ENCODE measurements at regions not wholly inside any gene's neighbourhood (a gene's known extent, or its start where the extent isn't known, plus 50 kb on each side); places are given as distances from the start of the nearest gene placed in this dataset.

DNA sequence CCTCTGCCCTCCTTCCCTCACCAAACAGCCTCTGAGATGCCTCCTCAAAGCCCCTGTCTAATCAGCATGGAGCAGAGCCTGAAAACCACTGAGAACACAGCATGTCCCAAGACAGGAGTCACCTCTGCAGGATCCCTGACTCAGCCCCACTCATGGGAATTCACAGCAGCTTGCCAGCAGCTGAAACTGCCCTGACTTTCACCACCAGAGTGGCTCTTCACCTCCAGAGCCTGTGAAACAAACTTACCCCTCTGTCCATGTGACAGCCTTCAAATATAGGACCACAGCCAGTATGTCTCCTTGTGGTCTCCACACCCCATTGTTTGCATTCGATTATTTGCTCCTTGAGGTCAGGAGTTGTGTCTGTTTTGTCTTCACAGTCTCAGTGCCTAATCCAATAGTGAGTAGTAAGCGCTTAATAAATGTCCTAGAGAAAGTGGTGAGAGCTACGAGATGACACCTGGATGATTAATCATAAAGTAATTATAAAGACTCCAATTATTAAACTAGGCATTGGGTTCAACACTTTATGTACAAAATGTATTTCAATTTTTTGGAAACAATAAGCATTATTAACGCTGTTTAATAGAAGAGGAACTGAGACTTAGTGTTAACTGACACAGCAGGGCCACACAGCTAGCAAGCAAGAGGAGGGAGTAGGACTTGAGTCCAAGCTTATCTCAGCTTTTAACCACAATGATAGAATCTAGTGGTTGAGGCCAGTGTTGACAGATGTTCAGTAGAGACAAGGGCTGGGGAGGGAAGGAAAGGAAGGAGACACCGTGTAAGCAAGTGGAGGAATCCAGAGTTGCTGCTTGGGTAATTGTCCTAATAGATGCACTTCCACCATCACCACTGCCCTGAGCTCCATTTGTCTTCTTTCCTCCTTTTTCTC lies 358.7 kb upstream of the TNP1 start:
- DNase-seq, result no peak

DNA sequence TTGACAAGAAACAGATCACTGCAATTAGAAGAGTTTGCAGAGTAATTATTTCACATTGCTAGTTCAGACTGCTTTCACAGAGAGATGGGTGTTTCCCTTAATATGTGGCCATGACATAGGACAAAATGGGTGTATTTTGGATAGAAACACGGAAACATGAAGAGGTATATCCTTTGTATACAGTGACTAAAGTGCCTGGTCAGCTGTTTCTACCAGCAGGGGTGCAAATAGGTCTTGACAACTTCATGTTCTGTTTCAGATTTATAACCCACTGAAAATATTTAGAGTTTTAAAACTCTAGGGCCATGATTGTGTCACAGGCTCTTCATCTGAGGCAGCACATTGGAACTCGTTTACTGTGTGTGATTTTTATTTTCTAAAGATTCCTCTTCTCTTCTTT lies 357.1 kb upstream of the TNP1 start:
- DNase-seq, result no peak

DNA sequence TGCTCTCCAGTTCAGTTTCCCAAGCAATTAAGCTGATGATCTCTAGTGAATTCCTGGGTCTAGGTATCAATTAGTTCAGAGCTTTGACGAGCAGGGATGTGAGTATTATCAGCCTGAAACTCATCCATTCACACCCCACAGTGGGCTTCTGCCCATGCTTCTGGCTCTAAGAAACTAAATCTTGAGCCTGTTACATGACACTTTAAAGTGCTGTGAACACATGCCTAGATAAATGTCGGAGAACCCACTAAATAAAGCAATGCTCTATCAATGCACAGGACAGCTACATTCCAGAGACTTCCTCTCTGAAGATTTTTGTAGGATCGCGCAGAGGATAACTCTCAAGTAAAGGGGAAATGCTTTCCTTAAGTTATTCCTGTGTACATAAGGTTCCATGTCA lies 356.5 kb upstream of the TNP1 start:
- no peak for DNase-seq

GRCh38 chr2:217215877-217216276 lies 356.0 kb upstream of the TNP1 start:
- no peak for DNase-seq

- no peak for DNase-seq
These were observed 349.0 kb upstream of the TNP1 start for GRCh38 chr2:217208867-217209266.

DNA sequence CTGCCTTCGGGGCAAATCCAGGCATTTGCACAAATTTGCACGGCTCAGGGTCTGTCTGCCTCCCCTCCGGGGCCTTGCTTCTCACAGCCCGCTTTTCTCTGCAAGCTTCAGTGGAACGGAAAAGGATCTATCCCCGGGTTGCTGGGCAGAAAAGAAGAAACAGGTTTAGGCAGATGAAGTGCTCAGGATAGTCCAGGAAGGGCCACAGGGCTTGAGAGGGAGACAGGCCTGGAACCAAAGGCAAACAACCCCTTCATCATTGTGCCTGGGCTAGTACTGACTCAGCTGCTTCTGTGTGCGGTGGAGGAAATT lies 347.8 kb upstream of the TNP1 start:
- DNase-seq, result no peak

DNA sequence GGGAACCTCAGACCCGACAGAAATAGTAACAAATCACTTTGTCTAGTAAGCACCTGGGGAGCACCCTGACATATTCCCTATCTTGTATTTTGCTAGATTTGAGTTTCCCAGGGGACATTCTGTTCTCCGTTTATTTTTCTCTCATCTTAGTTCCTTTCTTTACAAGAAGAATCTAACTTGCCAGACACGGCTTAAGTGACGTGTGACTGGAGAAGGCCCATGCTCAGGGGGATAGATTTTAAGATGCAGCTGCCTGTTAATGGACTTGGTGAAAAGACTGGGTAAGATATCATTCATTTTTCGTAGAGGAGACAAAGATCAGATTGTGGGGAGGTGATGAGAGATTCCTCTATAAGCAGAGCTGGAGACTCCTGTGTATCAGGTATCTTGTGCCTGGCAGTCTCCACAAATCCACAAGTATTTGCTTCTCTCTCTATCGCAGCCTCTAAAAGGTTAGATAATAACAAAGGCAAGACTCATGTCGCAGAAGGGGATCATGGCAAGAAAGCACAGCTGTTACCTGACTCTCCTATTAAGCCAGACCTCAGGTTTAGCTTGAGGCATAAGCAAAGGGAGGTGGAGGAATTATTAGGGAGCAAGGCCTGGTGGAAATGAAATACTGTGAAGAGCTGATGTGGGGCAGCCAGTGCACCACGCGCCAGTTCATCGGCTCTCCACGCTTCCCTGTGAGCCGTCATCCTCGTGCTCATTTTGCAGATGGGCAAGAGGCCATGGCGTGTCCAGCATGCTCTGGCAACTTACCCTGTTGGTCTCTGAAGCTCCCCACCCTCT lies 347.2 kb upstream of the TNP1 start:
- DNase-seq, result no peak

- DNase-seq, result no peak
These were observed 346.3 kb upstream of the TNP1 start for GRCh38 chr2:217206016-217206725.

DNA sequence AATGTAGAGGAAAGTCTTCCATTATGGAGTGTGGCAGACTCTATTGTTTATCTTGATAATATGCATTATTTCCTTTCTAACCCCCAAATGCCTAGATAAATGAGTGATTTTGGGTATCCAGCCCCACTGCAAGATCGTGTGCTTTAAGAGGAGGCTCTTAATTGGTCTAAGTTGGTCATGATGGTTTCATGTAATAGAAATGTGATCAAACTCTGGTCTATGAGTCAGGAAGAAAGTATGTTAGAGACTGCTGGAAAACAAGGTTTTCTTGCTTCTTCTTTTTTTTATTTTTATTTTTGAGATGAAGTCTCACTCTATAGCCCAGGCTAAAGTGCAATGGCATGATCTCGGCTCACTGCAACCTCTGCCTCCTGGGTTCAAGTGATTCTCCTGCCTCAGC lies 344.5 kb upstream of the TNP1 start:
- DNase-seq, result no peak

- no peak for DNase-seq
These were observed 343.2 kb upstream of the TNP1 start for GRCh38 chr2:217203086-217203485.

DNA sequence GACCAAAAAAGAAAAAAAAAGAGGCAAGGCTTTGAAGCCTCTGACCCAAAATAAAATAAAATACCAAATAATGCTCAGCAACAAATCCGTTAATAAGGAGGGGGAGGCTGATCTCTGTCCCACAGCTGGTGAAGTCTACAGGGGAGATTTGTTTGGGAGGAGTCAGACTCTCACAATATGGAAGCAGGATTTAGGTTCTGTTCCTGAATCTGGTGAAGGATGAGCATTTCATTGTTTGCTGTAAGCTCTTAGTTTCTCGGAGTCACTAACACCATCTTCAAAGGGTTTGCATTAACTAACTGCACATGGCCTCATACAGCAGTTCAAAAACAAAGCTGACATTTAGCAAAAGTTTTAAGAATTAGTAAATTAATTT lies 339.4 kb upstream of the TNP1 start:
- DNase-seq, result no peak

GRCh38 chr2:217195658-217196446 lies 336.0 kb upstream of the TNP1 start:
- no peak for DNase-seq

DNA sequence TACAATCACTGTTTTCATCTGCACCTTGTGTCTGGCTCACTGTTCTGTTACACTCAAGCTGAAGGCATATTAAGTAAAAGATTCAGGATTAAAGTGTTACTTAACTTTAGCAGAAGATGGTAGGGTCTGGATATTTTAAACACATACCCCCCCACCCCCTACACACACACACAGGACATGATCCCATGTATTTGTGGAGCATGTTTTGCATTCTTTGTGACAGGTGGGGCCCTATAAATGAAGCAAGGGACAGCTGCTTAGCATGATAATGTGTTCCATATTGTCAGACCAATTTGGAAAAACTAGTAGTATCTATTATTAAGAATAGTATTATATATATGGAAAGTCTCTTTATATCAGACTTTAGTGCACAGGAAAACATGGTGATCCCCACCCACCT lies 335.2 kb upstream of the TNP1 start:
- DNase-seq, result no peak

DNA sequence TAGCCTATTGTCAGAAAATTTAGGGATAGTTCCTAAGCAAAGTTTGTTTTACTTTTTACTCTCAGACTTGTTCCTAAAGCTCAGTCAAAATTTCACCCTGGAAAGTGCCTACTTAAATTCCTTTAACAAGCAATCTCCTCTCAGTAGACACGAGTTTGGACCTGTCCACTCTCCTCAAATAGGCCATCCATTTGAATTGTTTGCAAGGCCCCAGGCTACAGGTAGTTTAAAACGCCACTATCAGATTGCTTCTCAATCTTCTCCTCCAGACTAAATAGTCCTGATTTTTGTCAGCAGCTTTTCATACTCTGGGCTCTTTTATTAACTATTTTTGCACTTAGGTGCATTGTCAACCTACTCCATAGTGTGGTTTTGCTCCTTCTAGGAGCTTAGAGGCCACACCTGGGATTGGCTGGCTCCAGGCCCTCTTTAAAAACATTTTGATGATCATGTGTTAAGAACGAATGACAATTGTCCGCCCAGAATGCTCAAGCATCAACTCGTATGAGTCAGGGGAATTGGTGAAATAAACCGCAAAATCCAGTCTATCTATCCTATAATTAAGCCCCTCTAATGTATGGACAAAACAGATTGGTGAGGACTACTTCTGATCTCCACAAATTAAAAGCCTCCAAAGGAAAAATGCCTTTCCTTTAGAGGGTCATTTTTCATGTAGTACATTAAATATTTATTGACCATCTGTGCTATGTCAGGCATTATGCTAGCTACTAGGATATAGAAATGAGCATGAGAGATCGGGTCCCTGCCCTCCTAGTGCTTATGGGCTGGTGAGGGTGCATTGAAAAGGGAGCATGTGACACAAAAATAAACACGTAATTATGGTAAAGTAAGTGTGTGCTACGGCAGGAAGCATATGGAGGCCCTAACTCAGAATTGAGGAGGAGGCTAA lies 333.8 kb upstream of the TNP1 start:
- DNase-seq, result no peak

DNA sequence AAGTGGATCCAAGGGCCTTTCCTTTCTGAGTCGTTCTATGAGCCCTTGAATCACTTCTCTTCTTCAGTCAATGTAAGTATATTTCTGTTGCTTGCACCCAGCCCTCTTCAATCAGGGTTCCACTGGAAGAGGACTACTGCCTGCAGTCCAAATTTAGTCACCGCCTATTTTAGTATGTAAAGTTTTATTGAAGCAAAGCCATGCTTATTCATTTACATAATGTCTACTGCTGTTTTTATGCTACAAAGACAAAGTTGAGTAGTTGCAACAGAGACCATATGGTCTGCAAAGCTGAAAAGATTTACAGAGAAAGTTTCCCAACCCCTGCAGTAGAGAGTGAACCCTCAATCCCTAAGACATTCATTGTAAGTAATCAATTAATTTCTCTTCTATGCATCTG lies 332.5 kb upstream of the TNP1 start:
- no peak for DNase-seq

DNA sequence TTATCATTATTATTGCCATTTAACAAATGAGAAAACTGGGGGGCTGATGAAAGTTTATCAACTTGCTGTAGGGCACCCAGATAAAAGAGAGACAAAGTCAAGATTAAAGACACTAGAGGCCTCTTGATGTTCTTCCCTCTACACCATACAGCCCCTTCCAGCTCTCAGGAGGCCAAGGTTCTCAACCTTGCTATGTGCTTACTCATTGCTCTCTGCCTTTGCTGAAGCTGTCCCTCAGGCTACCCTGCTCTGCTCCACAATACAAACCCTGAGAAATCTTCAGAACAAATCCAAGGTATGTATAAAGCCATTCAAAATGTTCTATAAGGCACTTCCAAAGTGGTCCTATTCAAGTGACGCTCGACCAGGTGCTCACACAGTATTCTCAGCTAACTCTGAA lies 329.9 kb upstream of the TNP1 start:
- DNase-seq, result no peak

DNA sequence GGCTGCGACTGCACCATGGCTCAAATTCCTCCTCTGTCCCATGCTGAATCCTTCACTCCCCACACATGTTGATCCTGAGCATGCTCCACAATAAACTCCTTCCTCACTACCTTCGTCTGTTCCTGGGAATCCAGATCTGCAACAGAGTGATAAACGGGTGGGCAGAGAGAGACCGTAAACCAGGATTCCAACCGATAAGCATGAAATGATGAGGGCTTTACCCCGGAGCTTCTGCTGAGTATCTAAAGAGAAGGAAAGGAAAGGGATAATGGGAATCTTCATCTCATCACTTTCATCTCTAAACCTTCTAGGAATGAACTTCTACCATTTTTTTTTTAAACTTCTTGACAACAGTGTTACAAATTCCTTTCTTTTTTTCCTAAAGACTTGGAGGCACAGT lies 329.3 kb upstream of the TNP1 start:
- no peak for DNase-seq

DNA sequence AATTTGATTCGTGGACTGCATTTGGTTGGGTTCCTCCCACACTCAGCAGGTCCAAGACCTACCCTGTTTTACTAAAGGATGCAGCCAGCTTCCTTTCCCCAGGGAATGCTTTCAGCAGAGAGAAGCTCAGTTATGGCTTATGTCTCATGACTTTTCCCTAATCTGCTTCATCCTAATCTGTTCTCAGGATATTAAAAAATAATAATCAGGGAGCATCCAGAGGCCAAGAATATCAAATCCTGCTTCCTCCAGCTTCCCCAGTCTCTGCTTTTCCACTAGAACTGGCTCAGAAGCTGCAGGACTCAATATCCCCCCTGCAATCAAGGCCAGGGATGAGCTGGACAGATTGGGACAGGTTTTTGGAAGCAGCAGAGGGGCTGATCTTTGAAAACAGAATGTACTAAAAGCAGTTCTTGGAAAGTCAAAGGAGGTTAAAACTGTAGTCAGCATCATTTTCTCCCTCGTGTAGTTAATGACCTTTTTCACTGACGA lies 326.9 kb upstream of the TNP1 start:
- DNase-seq, result no peak

DNA sequence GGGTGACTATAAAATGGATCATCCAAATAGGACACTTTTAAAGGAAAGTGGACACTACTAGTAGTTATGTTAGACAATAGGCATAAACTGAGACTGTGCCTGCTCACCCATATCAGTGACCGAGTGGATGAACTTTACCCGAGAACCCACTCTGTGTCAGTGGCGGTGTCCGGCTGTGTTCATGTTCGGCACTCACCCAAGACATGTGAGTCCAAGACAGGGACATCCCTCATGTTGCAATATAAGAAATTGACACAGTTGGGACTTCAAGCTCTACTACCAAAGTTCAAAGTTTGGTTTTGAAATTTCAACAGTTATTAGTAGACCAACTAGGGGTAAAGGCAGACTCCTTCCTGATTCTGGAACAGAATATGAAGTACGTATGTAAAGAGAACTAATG lies 326.3 kb upstream of the TNP1 start:
- DNase-seq, result no peak

GRCh38 chr2:217185265-217185995 lies 325.6 kb upstream of the TNP1 start:
- DNase-seq, result no peak

GRCh38 chr2:217184242-217184641 lies 324.4 kb upstream of the TNP1 start:
- DNase-seq, result no peak

Measured in CD4-positive, alpha-beta T cell treated with Interleukin-17A for 4 hours (primary cell).